ENCODE measurements at regions not wholly inside any gene's neighbourhood (a gene's known extent, or its start where the extent isn't known, plus 50 kb on each side); places are given as distances from the start of the nearest gene placed in this dataset.

- Histone ChIP-seq H3K36me3 (ENCODE audit: low read depth) (no peaks in the 10 kb centered on the region), H3K9me3 (no peaks in the 10 kb centered on the region), H3K4me3 (no peak overlapping the region), H3K4me1 (ENCODE audit: low read depth) (no peaks in the 10 kb centered on the region)
- DNase-seq (no peak), ATAC-seq (no peak)
- intact Hi-C loops (cut with DNase I, micrococcal nuclease) = no loop called here
- TF ChIP-seq CTCF (IDR thresholded peaks at IDR 0.05) = no peak
These were observed 1229.3 kb upstream of the SLC10A2 start for GRCh38 chr13:104295537-104295936.

GRCh38 chr13:104289400-104289799, 1223.2 kb upstream of the SLC10A2 start:
- Histone ChIP-seq H3K4me1 (ENCODE audit: low read depth) (no peaks in the 10 kb centered on the region), H3K4me3 (no peak overlapping the region), H3K9me3 (no peaks in the 10 kb centered on the region), H3K36me3 (ENCODE audit: low read depth) (no peaks in the 10 kb centered on the region)
- ATAC-seq (no peak), DNase-seq (no peak)
- intact Hi-C loops (cut with DNase I, micrococcal nuclease) = no loop called here
- no peak for TF ChIP-seq CTCF (IDR thresholded peaks at IDR 0.05)

- no peak overlapping the region for H3K4me3 ChIP-seq
- no peaks in the 10 kb centered on the region for H3K9me3 ChIP-seq
- DNase-seq (no peak), ATAC-seq (no peak)
- H3K4me1 ChIP-seq (ENCODE audit: low read depth) = no peaks in the 10 kb centered on the region
- intact Hi-C loops (cut with DNase I, micrococcal nuclease) = no loop called here
- no peak for TF ChIP-seq CTCF (IDR thresholded peaks at IDR 0.05)
- no peaks in the 10 kb centered on the region for H3K36me3 ChIP-seq (ENCODE audit: low read depth)
These were observed 1222.3 kb upstream of the SLC10A2 start for GRCh38 chr13:104288496-104288895.

- no peak for TF ChIP-seq CTCF (IDR thresholded peaks at IDR 0.05)
- H3K9me3 ChIP-seq = no peaks in the 10 kb centered on the region
- intact Hi-C loops (cut with DNase I, micrococcal nuclease) = no loop called here
- no peaks in the 10 kb centered on the region for H3K36me3 ChIP-seq (ENCODE audit: low read depth)
- no peaks in the 10 kb centered on the region for H3K4me1 ChIP-seq (ENCODE audit: low read depth)
- DNase-seq (no peak), ATAC-seq (no peak)
- H3K4me3 ChIP-seq = no peak overlapping the region
These were observed 1220.5 kb upstream of the SLC10A2 start for GRCh38 chr13:104286566-104287290.

- H3K4me1 ChIP-seq (ENCODE audit: low read depth) = no peaks in the 10 kb centered on the region
- ATAC-seq (no peak), DNase-seq (no peak)
- H3K4me3 ChIP-seq = no peak overlapping the region
- TF ChIP-seq CTCF (IDR thresholded peaks at IDR 0.05) = no peak
- intact Hi-C loops (cut with DNase I, micrococcal nuclease) = no loop called here
- no peaks in the 10 kb centered on the region for H3K9me3 ChIP-seq
- H3K36me3 ChIP-seq (ENCODE audit: low read depth) = no peaks in the 10 kb centered on the region
These were observed 1215.7 kb upstream of the SLC10A2 start for GRCh38 chr13:104281910-104282309.

GRCh38 chr13:104270731-104271130, 1204.5 kb upstream of the SLC10A2 start:
- DNase-seq (no peak), ATAC-seq (no peak)
- Histone ChIP-seq H3K4me1 (ENCODE audit: low read depth) (no peaks in the 10 kb centered on the region), H3K36me3 (ENCODE audit: low read depth) (no peaks in the 10 kb centered on the region), H3K4me3 (no peak overlapping the region), H3K9me3 (no peaks in the 10 kb centered on the region)
- no peak for TF ChIP-seq CTCF (IDR thresholded peaks at IDR 0.05)
- intact Hi-C loops (cut with DNase I, micrococcal nuclease) = no loop called here
